Muscle of back (tissue), 3 donors: ENCODE measurements at regions not wholly inside any gene's neighbourhood (a gene's known extent, or its start where the extent isn't known, plus 50 kb on each side); places are given as distances from the start of the nearest gene placed in this dataset.

Experiments used
- DNase-seq, 3 donors: peaks; one replicate each; pipeline versions ENCODE4 v3.0.0 to v3.0.0-alpha.2; 2013

DNA sequence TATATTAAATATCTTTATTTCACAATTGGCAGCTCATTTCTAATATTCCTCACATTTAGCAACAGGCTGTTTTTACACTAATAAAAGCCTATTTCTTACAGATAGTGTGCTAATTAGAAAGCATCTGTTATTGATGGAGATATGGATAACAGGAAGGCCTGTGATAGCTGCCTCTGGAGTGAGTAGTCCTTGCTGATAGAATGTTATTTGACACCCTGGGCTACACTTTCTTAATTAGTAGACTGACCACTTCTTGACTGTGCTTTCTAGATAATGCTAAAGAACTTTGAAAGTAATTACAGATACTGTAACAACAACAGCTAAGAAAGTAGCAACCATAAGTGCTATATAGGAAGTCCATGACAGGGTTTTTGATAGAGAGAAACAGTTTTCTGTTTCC is 554.3 kb downstream of the DIAPH3 start:
- DNase-seq = no peak
